Middle frontal gyrus (tissue), 1 donor: ENCODE measurements at regions not wholly inside any gene's neighbourhood (a gene's known extent, or its start where the extent isn't known, plus 50 kb on each side); places are given as distances from the start of the nearest gene placed in this dataset.
"Not testable (repeated sequence)": the region's sequence is repeated elsewhere in the genome, so short reads cannot be mapped to it uniquely, and the experiment has no call there.

ENCODE experiments used
- DNase-seq: peaks from one replicate; pipeline ENCODE4 v3.0.0-alpha.2; 2015; ENCODE audit warnings: low spot score; ENCODE audit errors: extremely low spot score

DNA sequence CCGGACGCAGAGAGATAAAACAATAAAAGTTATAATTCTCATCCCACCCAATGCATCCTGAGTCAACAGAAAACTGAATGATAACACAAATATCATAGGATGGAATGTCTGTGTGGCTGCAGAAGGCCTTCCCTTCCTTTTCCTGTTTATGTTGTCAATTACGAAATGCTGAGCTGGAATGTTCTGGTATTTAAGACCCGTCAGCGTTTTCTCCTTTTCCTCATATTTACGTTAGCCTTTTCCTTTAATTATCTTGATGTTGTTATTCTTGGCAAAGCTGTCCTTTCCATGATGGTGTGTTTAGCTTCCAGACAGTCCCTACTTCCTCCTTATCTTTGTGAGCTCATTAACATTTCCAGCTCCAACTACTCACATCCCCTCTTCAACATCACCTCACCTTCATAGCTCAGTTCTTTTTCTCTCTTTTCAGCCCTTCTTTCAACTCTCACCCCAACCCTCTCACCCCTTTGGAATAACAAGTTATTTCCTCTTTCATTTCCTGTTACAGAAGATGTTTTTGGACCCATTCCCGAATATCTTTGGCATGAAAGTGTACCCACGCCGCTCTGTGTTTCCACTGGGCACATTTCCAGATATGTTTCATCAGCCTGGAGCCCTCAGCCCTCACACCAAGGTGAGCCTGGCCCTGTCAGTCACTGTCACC, 221.6 kb downstream of the NR2F1-AS1 start:
- DNase-seq, result no peak

DNA sequence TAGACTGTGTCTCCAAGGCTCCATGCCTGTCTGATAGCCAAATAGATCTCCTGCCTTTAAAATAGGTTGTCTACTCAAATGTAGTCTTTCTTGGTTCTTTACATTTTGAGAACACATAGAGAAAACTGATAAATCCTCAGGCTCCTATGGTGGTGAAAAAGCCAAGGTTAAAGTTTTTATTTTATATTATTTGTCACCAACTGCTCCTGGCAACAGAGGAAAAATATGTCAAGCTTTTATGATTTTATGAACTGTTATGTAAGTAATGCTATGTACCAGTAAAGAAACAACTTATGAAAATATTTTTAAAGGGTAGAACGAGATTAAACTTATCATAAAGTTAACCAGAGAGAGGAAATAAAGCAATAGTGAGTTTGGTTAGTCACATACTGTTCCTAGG, 222.8 kb downstream of the NR2F1-AS1 start:
- DNase-seq, result no peak

- no peak for DNase-seq
Measured at GRCh38 chr5:93357686-93358085, 223.3 kb downstream of the NR2F1-AS1 start.

DNA sequence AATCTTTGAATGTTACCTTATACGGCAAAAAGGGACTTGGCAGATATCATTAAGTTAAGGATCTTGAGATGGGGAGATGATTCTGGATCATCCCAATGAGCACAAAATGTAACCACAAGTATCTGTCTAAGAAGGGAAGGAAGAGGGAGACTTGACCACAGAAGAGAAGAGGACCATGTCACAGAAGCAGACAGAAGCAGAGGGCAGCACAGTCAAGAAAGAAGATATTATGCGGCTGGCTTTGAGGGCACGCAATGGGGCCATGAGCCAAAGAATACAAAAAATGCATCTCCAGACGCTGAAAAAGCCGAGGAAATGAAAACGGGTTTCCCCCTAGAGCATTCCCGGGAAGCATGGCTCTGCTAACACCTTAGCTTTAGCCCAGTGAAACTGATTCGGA, 225.3 kb downstream of the NR2F1-AS1 start:
- DNase-seq, result no peak

DNA sequence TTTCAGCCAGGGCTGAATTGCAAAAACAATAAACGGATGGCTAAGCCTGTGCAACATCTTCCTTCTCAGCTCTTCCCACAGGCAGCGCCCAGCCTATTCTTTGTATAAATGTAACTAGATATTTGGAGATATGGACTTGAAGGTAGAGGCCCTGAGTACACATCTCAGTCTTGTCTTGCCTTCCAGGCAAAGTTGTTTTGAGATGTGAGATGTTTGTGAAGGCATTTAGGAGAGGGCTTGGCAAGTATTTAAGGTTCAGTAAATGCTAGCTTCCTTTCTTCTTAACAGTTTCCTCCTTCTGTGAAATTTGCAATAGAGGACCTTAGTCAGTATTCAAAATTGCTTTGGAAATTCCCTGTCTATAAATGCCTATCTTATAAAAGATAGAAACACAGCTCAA, 228.8 kb downstream of the NR2F1-AS1 start:
- DNase-seq, result no peak

DNA sequence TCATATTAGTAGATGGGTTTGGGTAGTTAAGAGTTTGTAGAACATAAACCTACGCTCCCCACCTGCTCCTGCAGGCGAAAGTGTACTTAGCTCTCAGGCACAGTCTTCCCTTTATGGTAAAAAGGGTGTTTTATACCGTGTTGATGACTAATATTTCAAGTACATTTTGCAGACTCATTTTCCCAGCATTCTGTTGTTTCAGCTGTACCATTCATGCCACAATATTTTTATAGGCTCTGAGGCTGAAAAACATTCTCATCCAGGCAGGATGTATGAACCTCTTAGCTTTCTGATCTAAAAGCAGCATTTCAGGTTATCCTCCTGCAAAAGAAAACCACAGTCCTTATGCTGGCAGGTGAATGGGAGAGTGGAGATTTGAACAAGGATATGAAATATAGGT, 231.4 kb downstream of the NR2F1-AS1 start:
- no peak for DNase-seq

DNA sequence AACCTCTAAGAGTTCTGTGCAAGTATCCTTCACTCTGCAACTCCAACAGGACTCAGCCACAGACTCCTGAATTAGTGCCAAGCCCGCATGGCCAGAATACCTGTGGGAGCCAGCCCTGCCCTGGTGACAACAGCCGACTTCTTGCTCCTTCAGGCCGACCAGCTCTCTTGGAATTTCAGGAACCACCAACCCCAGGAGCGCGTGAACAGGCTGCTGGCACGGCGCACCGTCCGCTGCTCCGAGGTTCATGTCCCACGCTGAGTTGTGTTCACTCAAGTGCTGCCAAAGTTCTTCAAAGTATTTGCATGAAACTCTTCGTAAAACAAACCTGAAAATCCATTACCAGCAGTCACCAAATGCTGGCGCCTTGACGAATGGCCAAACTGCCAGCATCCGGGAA, 232.8 kb downstream of the NR2F1-AS1 start:
- DNase-seq, result no peak

GRCh38 chr5:93346850-93347249, 234.2 kb downstream of the NR2F1-AS1 start:
- DNase-seq, result not testable (repeated sequence)

GRCh38 chr5:93346301-93346700, 234.7 kb downstream of the NR2F1-AS1 start:
- DNase-seq, result no peak

DNA sequence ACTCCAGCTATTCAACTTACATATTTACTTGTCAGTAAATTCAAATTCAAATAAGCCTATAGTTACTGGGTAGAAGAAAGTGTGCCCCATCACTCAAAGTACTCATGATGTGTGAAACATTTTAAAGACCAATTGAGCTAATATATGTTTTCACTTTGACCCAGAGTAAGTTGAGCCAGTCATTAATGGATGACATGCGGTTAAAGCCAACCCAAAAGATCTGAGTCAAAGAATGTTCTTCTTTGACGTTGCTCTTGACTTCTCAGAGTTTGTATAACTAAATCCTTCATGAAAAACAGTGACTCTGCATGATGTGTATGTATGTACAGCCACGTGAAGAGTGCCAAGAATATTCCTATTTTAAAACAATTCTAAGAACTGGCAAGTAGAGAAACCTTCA, 237.4 kb downstream of the NR2F1-AS1 start:
- no peak for DNase-seq

DNA sequence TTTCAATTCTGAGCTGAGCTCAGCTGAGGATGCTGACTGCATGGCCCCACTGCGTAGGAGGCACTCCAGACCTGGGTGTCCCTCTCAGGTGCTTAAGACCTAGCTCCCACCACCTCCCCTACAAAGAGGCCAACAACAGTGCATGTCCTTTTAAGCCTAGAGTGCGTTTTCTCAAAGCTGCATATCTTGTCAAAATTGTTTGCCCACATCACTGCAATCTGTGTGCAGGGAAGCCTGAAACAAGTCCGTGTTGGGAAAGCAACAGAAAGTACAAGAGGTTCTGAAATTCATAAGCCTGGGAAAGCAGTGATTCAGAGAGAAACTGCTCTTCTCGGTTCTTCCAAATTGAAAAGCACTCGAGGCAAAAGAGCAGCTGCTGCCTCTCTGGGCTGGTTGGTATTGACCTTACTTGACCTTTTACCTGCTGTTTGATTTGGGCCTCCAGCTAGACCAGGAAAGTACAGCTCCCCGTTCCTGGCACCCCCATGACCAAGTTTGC, 238.4 kb downstream of the NR2F1-AS1 start:
- DNase-seq, result no peak

GRCh38 chr5:93340881-93341280, 240.1 kb downstream of the NR2F1-AS1 start:
- no peak for DNase-seq

DNA sequence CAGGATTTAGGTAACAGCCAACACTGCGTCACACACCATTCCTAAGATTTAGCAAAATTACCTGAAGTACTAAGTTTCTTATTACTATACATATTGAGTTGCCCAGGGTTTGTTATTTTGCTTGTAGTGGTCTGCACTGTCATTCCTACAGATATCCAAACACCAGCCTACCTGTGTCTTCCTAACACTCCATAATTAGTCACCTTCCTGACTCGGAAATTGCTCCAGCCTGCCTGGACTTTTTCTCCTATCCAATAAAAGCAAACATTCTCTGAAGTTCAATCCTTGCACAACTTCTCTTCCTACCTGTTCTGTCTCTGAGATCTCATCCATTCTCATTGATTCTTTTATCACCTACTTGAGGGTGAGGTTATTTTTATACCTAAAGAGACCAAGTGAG, 243.9 kb downstream of the NR2F1-AS1 start:
- no peak for DNase-seq

DNA sequence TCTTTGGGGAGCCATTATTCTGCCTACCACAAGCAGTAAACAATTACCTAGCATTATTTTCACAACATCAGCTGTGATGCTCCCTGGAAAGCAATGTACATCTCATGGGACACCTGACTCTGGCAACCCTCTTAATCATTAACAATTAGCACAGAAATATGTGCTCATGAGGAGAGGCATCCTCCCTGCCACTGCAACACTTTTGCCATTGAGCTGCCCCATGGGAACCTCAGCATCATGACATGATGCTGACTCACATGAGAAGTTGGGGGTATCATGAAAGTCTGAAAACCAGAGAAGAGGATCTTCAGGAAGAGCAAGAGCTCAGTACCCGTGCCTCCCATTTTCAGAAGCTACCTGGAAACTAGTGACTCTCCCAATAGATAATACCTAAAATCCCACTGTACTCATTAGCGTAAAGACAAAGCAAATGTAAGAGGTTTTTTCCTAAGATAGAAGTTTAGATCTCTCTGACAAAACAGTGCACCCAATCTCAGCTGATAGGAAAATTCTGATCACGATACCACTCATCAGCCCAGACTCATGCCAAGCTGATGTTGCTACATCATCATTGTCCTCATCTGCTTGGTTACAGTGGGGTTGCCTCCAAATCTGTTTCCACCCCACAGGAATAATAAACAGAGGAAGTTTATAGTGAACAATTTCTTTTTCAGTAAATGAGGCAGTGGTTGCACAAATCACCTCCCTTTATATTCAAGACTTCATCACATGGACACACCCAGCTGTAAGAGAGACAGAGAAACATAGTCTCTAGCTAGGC, 244.5 kb downstream of the NR2F1-AS1 start:
- no peak for DNase-seq

GRCh38 chr5:93331863-93332262, 249.2 kb downstream of the NR2F1-AS1 start:
- no peak for DNase-seq

DNA sequence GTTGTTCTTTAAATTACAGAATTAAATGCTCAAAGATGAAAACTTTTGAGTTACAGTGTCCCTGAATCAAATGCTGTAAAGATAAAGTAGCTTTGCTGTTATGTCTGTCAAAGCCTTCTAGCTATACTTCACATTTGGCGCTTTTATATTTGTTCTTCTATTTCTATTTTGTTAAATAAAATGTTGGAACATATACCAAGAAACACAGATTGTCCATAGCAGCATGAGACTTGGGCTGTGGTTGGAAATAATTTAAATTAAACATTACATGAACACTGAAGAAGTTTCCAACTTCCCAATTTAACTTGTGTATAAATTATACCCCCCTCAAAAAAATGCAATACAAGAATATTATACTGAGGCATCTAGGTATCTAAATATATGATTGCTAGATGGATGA, 249.8 kb downstream of the NR2F1-AS1 start:
- DNase-seq, result no peak

- DNase-seq, result no peak
Measured at GRCh38 chr5:93330506-93330905, 250.5 kb downstream of the NR2F1-AS1 start.

DNA sequence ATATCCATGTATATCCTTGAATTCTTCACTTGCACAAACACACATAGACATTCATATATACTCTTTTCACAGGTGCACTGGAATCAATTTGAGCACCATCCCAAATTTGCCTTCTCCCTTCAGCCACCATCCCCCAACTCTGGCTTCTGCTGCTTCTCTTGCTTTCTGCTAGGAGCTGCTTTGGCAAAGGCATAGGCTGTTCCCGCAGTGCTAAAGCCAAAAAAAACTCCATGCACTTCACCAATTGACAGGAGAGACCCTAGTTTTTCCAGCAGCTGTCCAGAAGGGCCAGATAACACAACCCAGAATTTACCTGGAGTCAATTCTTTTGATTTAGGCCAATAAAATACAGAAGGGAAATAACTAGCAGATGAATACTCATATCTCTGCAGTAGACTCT, 251.3 kb downstream of the NR2F1-AS1 start:
- no peak for DNase-seq

DNA sequence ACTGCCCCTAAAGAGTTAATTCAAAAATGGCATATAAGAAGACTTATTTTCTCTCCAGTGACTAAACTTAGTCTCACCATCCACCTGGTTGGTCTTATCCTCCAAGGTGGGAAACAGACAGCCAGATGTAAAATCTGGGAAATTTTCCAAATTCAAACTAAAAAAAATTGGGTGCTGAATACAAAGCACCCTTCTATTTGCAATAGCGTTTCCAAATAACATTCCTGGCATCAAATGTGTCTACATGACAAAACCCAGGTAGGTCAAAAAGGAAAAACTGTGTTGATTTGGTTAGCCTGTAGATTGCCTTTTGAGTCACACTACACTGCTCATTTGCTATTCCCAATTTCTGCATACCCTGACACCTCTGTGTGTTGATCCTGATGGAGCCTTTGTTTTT, 252.2 kb downstream of the NR2F1-AS1 start:
- DNase-seq, result no peak

- no peak for DNase-seq
Measured at GRCh38 chr5:93327605-93328004, 253.4 kb downstream of the NR2F1-AS1 start.

- no peak for DNase-seq
Measured at GRCh38 chr5:93325946-93326345, 255.1 kb downstream of the NR2F1-AS1 start.

- no peak for DNase-seq
Measured at GRCh38 chr5:93322974-93323860, 257.8 kb downstream of the NR2F1-AS1 start.
